ENCODE measurements at regions not wholly inside any gene's neighbourhood (a gene's known extent, or its start where the extent isn't known, plus 50 kb on each side); places are given as distances from the start of the nearest gene placed in this dataset.
A peak's percentile ranks its signal among the peaks of the same experiment; 100 is the strongest.
"Not testable (repeated sequence)": the region's sequence is repeated elsewhere in the genome, so short reads cannot be mapped to it uniquely, and the experiment has no call there.

DNA sequence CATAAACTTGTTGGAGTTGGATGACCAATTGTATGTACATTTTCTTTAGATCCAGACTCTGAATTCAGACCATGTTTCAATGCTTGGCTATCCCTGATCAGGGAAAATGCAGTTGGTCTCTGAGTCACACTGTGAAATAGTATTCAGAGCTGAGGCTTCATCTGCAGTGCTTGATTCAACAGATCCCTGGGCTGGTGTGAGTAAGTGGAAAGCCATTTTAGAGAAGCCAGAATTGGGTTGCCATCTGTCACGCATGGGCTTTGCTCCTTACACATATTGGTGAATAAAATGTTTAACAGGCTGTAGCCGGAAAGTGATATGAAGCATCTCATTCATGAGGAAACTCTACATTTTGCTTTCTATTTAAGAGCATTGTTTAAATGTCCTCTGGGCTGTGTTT lies 50.0 kb upstream of the ACYP2 start:
- no peak for DNase-seq (ENCODE audit: low read depth in 3 of 3)

DNA sequence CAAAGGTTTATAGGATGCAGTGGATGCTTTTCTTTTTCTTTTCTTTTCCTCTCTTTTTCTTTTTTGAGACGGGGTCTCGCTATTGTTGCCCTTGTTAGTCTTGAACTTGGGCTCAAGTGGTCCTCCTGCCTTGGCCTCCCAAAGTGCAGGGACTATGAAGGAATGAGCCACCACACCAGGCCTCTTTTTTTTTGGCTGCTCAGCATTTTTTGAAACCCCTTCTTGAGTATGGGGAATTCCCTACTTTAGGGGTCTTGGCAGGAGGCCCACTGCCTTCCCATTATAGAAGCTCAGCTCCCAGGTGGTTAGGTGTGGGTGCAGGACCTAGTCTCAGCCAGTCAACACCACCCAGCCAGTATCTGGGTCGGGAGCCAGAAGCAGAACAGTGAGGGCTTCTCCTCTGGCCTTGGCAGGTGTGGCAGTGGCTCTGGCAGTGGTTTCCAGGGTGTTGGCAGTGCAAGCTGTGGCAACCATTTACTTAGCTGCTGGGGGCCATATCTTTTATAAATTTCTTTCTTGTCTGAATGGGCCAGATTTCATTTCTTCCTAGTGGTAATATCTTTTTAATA lies 51.4 kb upstream of the ACYP2 start:
- DNase-seq (ENCODE audit: low read depth in 3 of 3) = no peak

DNA sequence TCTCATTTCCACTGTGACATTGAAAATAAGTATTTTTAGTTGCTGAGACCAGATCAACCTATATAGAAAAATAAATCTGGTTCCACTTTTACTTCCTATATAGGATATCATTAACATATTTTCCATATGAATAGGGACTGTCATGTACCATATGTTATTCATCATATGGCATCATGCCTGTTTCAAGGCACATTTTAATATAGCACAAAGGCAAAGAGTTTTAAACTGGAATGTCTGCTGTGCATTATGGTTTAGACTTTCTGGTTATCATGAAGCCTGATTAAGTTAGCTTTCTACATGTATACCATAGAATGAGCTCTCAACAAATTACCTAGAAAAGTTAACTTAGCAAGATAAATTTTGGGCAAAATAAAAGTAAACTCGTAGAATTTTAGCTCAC lies 53.0 kb upstream of the ACYP2 start:
- no peak for DNase-seq (ENCODE audit: low read depth in 3 of 3)

DNA sequence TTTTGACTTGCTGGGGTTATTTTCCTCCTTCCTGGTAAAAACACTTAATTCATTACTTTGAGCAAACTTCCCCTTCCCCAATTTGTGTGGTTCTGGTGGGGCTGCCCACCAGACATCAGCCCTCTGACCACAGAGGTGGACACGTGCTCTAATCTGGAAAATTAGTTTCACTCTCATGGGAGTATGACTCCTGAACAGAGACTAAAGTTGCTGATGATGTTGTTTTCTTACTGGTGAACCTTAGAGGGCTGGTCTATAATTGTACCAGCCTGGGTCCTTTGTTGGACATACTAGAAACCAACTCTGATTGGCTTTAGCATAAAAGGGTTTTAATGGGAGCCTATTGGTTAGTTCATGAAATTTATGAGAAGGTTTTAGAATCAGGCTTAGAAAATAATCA lies 54.1 kb upstream of the ACYP2 start:
- no peak for DNase-seq (ENCODE audit: low read depth in 3 of 3)

DNA sequence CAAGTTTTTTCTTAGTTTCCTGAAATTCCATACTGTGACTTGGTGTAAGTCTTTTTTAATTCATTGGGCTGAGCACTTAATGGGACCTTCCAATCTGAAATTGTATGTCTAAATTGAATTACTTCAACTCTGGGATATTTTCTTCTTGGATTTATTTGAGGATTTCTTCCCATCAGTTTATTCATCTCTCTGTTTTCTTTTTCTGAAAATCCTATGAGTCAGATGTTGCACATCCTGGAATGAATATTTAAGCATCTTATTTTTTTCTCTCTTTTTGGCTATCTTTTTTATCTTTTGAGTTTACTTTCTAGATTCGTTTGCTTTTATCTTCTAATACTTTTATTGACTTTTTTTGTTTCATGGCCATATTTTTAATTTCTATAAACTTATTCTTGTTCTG lies 55.4 kb upstream of the ACYP2 start:
- DNase-seq (ENCODE audit: low read depth in 3 of 3) = no peak

DNA sequence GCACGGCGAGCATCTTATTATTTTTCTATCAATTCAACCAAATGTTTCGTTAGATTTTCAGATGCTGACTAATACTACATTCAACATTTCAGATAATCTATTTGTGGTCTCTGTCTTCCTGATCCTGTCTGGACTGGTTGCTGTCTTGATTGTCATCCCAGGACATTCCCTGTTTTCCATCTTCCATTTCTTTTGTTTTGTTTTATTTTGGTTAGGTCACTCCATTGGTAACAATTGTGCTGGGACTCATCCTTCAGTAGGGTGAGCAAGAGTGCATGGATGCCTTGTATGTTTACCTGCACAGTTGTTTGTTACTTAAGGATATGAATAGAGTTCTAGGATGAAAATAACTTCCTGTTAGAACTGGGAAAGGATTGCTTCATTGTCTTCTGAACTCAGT lies 55.9 kb upstream of the ACYP2 start:
- no peak for DNase-seq (ENCODE audit: low read depth in 3 of 3)

DNA sequence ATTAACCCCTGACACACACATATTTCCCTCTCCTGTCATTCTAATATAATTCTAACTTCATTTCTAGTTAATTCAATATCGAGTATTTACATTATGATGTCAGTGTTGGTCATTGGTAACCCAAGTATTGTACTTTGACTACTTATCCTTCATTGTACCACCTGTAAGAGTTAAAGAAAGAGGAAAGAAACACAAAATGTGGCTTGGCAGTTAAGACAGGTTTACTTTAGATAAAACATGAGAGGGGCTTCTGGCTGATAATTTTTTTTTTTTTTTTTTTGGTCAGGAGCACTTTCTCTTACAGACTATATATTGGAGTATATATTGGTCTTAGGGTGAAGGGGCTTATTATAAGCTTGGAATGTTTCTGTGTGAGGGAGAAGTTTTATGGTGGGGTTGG lies 57.0 kb upstream of the ACYP2 start:
- DNase-seq (ENCODE audit: low read depth in 3 of 3) = no peak

DNA sequence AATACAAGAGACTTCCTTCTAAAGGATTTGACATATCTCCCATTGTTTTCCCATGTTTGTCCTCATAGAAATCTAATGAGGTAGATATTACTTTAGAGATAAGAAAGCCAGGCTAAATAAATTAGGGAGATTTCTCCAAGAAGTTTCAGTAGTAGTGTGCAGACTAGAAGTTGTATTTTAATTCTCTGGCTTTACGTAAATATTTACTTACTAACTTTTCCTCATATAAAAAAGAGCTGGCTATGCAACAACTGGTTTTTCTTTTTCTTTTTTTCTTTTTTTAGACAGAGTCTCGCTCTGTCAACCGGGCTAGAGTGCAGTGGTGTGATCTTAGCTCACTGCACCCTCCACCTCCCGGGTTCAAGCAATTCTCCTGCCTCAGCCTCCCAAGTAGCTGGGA lies 60.6 kb upstream of the ACYP2 start:
- DNase-seq (ENCODE audit: low read depth in 3 of 3) = no peak

DNA sequence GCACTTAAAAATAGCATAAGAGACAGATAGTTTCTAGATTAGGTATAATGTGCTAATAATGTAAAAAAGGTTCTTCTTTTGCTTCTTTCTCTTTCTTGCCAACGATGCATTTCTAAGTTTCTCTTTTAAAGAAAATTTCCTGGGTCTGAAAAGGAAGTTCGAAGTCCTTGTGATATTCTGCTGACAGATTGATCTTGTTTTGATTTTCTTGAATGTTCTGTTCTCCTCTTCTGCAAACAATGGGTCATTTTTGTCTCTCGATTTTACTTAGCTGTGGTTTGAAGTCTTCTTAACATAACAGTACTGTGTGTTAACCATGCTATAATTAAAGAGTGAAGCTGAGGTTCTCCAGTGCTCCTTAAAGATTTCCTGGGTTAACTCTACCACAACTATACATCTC lies 61.1 kb upstream of the ACYP2 start:
- DNase-seq (ENCODE audit: low read depth in 3 of 3) = no peak

DNA sequence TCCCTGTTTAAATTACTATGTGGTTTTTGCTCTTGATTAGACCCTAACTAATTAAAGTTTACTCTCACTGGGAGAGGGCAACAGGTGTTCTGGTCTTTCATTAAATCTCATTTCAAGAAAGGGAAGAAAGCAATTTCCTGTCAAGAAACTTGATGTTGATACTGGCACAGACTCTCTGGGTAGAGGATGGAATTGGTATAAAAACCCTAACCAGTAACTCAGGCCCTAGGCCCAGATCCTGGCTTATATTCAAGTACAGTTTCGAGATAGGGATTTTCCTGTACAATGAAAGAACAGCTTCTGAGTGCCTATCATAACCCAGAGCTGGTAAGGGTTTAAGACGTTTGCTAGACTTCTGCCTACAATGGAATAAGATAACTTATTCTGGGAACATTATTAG lies 61.6 kb upstream of the ACYP2 start:
- DNase-seq (ENCODE audit: low read depth in 3 of 3) = no peak

DNA sequence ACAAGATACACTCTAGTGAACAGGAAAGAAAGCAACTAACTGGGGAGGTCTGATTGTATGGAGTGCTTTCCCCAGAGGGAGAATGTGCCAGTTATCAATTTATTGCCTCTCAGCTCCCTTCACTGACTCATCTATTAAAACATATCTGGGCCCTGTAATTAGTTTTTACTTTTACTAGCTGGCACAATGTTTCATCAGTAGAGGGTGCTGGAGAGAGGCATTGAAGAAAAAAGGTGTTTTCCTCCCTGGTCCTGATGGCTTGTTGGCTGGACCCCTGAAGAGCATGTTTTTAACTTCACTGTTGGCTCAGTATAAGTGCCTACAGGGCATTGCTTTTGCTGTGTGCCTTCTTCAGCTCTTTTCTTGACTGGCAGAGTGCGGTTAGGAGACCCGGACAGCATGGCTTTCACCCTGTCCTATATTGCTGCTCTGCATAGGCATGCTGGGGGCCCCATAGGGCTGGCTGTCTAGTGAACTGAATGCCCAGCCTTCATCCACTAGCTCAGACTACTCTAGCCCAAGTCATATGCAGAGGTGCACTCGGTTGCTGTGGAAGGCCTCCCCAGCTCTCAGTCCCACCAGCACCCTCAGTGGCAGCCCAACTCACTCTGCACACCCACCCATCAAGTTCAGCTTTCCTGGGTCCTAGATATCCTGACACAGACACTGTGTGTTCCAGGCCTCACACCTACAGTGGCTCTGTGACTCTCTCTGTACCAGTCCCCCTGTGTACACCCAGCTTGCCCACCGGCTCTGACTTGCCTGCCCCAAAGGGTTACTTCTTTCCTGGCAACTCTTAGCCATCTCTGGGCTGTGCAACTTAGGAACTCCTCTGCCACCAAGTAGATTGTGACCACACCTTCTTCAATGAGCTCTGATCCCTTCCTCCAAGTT lies 62.3 kb upstream of the ACYP2 start:
- no peak for DNase-seq (ENCODE audit: low read depth in 3 of 3)

DNA sequence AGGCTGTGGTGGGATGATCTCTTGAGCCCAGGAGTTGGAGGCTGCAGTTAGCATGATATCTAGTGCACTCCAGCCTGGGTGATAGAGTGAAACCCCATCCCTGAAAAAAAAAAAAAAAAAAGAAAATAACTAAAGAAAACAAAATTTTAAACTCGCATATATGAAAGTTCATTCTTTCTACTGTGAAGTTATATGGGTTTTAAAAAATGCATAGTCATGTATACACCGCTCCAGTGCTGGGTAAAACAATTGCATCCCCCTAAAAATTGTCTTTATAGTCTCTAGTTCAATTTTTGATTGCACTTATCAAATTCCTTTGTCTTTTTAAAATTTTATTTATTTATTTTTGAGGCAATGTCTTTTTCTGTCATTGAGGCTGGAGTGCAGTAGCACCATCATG lies 65.0 kb upstream of the ACYP2 start:
- no peak for DNase-seq (ENCODE audit: low read depth in 3 of 3)

DNA sequence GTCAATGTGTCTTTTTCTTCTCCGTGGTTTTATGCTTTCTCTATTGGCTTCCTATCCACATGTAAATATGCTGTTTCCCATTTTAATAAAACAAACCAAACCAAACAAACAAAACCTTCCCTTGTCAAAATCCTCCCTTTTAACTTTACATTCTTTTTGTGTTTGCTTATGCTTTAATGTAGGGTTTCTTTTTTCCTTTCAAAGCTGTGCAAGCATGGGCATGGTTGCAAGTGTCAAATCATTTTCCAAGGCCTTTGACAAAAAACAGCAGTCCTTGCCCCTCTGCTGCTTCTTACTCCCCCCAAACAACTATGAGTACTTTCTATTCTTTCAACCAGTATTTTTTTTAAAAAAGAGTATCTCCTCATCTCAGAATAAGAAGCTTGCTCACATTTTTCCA lies 66.0 kb upstream of the ACYP2 start:
- DNase-seq (ENCODE audit: low read depth in 3 of 3) = no peak

DNA sequence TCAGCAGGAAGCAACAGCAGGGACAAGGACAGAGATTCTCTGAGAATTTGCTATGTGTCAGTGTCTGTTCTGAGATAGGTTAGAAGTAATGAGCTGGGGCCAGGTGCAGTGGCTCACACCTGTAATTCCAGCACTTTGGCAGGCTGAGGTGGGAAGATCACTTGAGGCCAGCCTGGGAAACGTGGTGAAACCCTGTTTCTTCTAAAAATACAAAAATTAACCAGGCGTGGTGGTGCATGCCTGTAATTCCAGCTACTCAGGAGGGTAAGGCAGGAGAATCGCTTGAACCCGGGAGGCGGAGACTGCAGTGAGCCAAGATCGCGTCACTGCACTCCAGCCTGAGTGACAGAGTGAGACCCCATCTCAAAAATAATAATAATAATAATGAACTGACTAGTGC lies 66.5 kb upstream of the ACYP2 start:
- not testable (repeated sequence) for DNase-seq (ENCODE audit: low read depth in 3 of 3)

DNA sequence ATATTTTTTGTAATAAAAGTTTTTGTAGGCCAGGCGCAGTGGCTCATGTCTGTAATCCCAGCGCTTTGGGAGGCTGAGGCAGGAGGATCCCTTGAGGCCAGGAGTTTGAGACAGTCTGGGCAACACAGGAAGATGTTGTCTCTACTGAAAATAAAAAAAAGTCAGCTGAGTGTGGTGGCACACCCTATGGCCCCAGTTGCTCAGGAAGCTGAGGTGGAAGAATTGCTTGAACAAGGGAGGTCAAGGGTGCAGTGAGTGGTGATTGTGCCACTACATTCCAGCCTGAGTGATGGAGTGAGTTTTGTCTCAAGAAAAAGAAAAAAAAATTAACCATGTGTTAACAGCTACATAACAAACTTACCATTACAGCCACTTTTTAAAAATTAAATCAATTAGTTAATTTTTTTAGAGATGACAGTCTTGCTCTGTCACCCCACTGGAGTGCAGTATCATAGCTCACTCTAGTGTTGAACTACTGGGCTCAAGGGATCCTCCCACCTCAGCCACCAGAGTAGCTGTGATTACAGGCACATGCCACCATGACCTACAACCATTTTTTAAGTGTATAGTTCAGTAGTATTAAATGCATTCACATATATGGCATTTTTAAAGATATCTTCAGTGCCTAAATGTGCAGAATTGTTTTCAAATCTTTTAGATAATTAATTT lies 67.2 kb upstream of the ACYP2 start:
- no peak for DNase-seq (ENCODE audit: low read depth in 3 of 3)

DNA sequence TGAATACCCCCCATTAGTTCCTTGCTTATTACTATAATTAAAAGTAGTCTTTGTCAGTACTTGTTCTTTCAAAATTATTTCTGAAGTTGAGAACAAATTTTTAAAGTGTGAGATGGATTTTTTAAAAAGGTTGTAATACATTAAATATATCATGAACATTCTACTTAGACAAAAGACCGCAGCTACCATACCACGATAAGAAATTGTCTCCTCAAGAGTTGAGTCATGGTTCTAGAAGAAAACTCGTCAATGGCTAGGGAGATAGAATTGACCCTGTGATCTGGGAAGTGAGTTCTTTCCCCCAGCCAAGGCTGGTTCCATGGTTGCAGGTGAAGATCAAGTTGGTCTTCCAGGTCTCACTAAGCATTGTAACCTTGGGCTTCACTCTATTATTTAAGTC lies 67.8 kb upstream of the ACYP2 start:
- no peak for DNase-seq (ENCODE audit: low read depth in 3 of 3)

DNA sequence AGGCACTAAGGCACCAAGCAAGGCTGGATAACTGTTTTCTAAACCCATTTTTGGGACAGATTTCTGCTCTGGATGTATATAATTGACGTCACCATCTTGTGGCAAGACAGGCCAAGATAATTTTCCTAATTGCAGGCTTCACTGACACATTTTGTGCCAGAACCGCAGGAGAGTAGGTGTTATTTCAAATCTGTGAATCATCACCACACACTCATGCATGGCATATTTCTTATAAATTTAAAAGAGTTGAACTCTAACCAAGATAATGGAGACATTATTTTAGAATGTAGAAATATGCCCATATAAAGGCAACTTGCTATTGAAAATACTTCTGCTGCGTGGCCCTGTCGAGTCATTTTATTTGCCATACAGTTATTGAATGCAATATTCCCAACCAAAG lies 68.3 kb upstream of the ACYP2 start:
- no peak for DNase-seq (ENCODE audit: low read depth in 3 of 3)

DNA sequence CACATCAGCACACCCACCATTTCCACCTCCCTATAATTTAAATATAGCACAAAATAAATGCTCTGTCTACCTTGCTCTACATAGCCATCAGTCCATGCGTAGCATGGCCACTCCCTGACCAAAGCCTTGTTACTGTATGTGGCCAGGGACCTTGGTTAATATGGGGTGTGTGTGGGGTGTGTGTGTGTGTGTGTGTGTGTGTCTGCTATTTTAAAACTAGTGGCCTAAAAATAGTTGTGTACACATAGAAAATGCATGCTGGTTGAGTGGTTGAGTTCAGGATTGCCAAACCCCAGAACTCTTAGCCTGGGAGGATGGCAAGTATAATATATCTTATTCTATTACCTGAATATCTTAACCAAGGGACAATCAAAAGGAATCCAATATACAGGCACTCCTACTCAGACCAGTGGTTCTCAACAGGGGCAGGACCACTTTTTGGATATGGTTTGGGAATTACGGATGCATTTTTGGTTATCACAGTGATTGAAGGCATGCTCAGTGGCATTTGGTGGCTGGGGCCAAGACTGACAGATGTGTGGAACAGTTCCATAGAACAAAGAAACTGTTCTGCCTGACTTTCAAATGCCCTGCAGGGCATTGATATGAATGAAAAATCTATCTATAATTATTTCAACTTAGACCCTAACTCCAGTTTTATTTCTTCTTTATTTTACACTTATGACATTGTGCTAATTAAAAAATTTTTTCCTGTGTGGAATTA lies 72.3 kb upstream of the PSME4 start:
- no peak for DNase-seq (ENCODE audit: low read depth in 3 of 3)

DNA sequence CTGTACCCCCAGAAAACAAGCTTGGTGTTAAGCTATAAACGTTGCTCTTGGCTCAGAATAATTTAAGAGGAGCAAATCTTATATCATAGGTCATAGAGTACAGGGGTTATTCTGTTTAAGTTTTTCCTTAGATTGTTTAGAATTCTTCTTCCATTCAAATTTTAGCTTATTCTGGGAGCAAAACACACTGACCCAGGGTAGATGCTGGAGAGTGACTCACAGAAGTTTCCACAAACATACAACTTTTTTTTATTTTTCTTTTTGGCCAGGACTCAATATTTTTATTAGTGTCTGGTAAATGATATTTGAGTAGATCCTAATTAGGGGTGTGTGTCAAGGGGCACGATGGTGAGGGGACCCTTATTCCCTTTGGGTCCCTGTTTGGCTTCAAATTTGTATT lies 71.5 kb upstream of the PSME4 start:
- no peak for DNase-seq (ENCODE audit: low read depth in 3 of 3)

DNA sequence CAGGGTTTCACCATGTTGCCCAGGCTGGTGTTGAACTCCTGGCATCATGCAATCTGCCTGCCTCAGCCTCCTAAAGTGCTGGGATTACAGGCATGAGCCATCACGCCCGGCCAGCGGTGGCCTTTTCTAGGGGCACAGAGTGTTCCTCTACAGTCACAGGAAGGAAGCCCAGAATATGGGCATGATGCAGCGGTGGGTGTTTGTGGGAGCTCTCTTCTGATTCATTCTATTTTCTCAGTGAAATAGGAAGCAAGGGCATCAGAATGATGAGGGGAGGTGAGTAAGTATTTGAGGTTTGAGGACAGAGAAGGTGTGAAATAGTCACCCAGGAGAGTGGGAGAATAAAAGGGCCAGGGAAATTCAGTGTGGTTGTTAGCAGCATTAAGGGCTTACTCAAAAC lies 70.3 kb upstream of the PSME4 start:
- DNase-seq (ENCODE audit: low read depth in 3 of 3) = peak in 1 of 3 experiments; percentile 15

DNA sequence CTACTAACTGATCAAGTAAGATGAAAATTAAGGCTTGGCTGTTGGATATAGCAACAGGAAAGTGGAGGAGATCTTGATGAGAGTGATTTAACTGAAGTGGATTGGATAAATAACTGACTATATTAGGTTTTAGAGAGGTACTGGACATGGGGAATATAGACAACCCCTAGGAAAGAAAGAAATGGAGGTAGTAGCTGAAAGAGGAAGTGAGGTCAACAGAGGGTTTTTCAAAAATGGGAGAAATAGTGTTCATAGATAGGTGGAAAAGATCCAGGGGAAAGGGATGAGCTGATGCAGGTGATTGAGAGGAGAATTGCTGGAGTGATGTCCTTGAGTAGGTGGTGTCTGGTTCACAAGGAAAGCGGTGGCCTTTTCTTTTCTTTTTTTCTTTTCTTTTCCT lies 69.9 kb upstream of the PSME4 start:
- DNase-seq (ENCODE audit: low read depth in 3 of 3) = no peak

DNA sequence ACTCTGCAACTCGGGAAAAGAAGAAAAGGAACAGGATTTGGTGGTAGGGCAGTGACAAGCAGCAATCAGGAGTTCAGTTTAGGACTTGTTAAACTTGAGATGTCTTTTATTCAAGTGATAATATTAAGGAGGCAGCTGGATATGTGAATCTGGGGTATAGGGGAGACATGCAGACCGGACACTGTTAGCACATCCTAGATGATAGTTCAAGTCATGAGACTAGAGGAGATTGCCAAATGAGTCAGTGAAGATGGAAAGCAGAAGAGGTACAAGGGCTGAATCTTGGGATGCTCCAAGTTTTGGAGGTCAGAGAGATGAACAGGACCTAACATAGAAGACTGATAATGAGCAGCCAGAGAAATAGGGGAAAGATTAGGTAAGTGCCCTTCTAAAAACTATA lies 69.5 kb upstream of the PSME4 start:
- DNase-seq (ENCODE audit: low read depth in 3 of 3) = no peak

DNA sequence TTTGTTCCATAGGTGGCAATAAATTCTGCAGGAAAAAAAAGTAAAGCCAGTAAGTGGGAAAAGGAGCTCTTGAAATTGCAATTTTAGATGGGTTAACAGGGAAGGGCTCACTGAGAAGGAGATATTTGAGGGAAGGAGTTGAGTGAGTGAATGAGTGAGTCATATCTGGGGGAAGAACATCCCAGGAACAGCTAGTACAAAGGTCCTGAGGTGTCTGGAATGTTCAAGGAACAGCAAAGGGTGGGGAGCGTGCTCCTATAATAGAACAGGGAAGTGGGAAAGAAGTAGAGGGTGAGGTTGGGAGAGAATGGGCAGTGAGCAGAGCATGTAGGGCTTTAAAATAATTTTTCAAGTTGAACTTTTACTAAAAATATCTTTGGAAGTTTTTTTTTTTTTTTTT lies 68.0 kb upstream of the PSME4 start:
- no peak for DNase-seq (ENCODE audit: low read depth in 3 of 3)
